NOMO-1 treated with DMSO at 0.1 percent for 48 hours (cell line): ENCODE measurements at regions not wholly inside any gene's neighbourhood (a gene's known extent, or its start where the extent isn't known, plus 50 kb on each side); places are given as distances from the start of the nearest gene placed in this dataset.

Experiments used
- DNase-seq: peaks from one replicate; lab custom pipeline; 2025; ENCODE audit not compliant: unreplicated experiment; lab: John Stamatoyannopoulos, UW

DNA sequence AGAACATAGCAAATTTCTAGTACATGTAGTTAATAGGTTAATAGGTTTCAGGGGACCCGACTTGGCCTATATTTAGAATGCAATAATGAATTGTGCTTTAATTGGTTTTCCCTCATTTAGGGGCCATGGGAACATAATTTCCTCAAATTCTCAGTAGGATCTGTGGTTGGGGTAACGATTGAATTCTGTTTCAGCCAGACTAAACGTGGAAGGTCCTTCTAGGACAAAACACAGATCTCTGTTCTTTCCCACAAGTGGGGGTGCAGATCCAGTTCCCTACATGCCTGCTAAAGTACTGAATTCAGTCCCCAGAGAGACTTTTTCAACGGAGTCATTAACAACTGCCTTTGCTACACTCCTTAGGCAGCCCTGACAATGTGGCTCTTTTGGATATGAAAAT lies 50.7 kb upstream of the AGBL1 start:
- DNase-seq, result no peak
